HL-60 (cell line): ENCODE measurements at regions not wholly inside any gene's neighbourhood (a gene's known extent, or its start where the extent isn't known, plus 50 kb on each side); places are given as distances from the start of the nearest gene placed in this dataset.

ENCODE experiments used
- CTCF ChIP-seq: IDR thresholded peaks from one replicate; pipeline ENCODE4 v1.5.1; 2011; ENCODE audit warnings: low read length, control low read depth, inconsistent platforms; ENCODE audit not compliant: insufficient read depth
- REST ChIP-seq: IDR thresholded peaks from 2 replicates; pipeline ENCODE4 v1.6.1; 2012; ENCODE audit warnings: low read depth; ENCODE audit not compliant: insufficient replicate concordance

GRCh38 chr14:35987731-35988130, 161.6 kb downstream of the BRMS1L start:
- no peak for TF ChIP-seq CTCF
- TF ChIP-seq REST, result no peak
